ENCODE measurements at regions not wholly inside any gene's neighbourhood (a gene's known extent, or its start where the extent isn't known, plus 50 kb on each side); places are given as distances from the start of the nearest gene placed in this dataset.

DNA sequence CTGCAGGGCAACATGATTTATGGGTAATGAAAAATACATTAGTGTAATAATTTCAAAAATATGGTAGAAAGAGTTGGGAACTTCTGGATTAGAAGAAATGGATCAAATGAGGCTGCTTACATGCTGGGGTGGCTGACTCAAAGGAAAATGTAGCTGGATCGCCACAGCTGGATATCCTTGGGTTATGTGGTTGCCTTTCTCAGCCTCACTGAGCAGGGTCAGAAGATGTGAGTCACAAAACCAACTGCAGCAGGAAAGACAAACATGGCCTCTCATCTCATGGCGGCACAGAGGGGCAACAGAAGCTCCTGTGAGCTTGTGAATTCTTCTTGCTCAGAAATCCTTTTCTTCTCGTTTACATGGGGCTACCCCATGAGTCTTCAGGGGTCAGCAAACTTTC is 317.1 kb upstream of the SPRED2 start:
- TF ChIP-seq CTCF (IDR thresholded peaks at IDR 0.05 in 4 of 5, conservative IDR thresholded peaks at IDR 0.05 in 1 of 5) (no peak), POLR2A (IDR thresholded peaks at IDR 0.05) (no peak)
